Right forelimb (tissue), 1 donor: ENCODE measurements at regions not wholly inside any gene's neighbourhood (a gene's known extent, or its start where the extent isn't known, plus 50 kb on each side); places are given as distances from the start of the nearest gene placed in this dataset.
"Not testable (repeated sequence)": the region's sequence is repeated elsewhere in the genome, so short reads cannot be mapped to it uniquely, and the experiment has no call there.

ENCODE experiments used
- DNase-seq: peaks from one replicate; pipeline ENCODE4 v3.0.0-alpha.2; 2018

- DNase-seq: not testable (repeated sequence)
These were observed 57.3 kb upstream of the HS3ST3A1 start for GRCh38 chr17:13659051-13659450.

- DNase-seq: no peak
These were observed 64.3 kb upstream of the HS3ST3A1 start for GRCh38 chr17:13665872-13666635.

GRCh38 chr17:13671341-13671740 lies 69.6 kb upstream of the HS3ST3A1 start:
- DNase-seq: no peak

GRCh38 chr17:13671771-13672170 lies 70.0 kb upstream of the HS3ST3A1 start:
- DNase-seq: no peak

GRCh38 chr17:13678361-13678760 lies 76.6 kb upstream of the HS3ST3A1 start:
- DNase-seq: no peak

GRCh38 chr17:13678841-13679240 lies 77.1 kb upstream of the HS3ST3A1 start:
- no peak for DNase-seq

GRCh38 chr17:13688716-13689115 lies 87.0 kb upstream of the HS3ST3A1 start:
- no peak for DNase-seq

- no peak for DNase-seq
These were observed 89.1 kb upstream of the HS3ST3A1 start for GRCh38 chr17:13690806-13691205.

- DNase-seq: no peak
These were observed 93.2 kb upstream of the HS3ST3A1 start for GRCh38 chr17:13694934-13695333.

GRCh38 chr17:13698832-13699231 lies 97.1 kb upstream of the HS3ST3A1 start:
- no peak for DNase-seq

- no peak for DNase-seq
These were observed 97.5 kb upstream of the HS3ST3A1 start for GRCh38 chr17:13699261-13699660.

GRCh38 chr17:13702266-13702665 lies 100.5 kb upstream of the HS3ST3A1 start:
- DNase-seq: no peak

- DNase-seq: no peak
These were observed 102.6 kb upstream of the HS3ST3A1 start for GRCh38 chr17:13704333-13704732.

- no peak for DNase-seq
These were observed 103.5 kb upstream of the HS3ST3A1 start for GRCh38 chr17:13705221-13705620.

GRCh38 chr17:13721705-13722104 lies 120.0 kb upstream of the HS3ST3A1 start:
- no peak for DNase-seq

- no peak for DNase-seq
These were observed 123.7 kb upstream of the HS3ST3A1 start for GRCh38 chr17:13725288-13725990.

GRCh38 chr17:13727441-13728171 lies 125.9 kb upstream of the HS3ST3A1 start:
- DNase-seq: no peak

GRCh38 chr17:13728781-13729180 lies 127.1 kb upstream of the HS3ST3A1 start:
- no peak for DNase-seq

- DNase-seq: no peak
These were observed 127.9 kb upstream of the HS3ST3A1 start for GRCh38 chr17:13729466-13730134.

- DNase-seq: no peak
These were observed 133.2 kb upstream of the HS3ST3A1 start for GRCh38 chr17:13734880-13735279.

- no peak for DNase-seq
These were observed 133.7 kb upstream of the HS3ST3A1 start for GRCh38 chr17:13735444-13735843.

- no peak for DNase-seq
These were observed 134.1 kb upstream of the HS3ST3A1 start for GRCh38 chr17:13735861-13736260.

- no peak for DNase-seq
These were observed 135.2 kb upstream of the HS3ST3A1 start for GRCh38 chr17:13736916-13737315.
